ENCODE measurements at regions not wholly inside any gene's neighbourhood (a gene's known extent, or its start where the extent isn't known, plus 50 kb on each side); places are given as distances from the start of the nearest gene placed in this dataset.

DNA sequence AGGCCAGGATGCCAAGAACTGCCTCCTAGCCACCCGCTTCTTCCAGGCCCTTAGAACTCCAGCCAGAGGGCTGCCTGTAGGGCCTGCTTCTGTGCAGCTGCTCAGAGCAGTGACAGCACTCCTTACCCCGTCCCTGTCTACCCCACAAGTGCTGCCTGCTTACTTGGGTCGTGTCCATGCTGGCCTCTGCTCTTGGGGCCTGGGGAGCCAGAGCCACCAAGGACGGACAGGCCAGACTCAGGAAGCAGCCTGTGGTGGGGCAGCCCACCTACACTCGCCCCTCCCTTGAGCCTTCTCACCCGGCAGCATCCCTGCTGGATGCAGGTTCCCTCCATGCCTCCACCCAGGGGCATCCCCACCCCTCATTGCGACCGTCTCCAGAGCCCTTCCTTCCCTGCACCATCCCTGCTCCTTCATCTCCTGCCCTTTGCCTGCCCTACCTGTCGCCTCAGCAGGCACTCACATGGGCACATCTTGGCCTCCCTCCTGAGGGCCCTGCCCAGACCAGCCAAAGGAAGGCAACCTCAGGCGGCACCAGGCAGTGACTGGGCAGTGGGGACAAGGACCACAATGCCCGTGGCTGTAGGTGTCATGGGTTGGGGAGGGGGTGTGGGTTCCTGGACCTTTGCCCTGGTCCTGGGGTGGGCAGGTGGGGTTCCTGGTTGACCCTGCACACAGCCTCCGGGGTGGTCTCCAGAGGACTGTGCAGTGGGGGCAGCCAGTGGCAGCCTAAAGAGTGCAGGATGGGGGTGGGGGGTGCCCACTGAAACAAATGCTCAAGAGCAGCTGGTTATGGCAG is 78.0 kb upstream of the TNS3 start:
- Histone ChIP-seq H3K9me3 (ENCODE audit: control insufficient read depth, insufficient read depth, low read depth, low read length) (no peaks in the 10 kb centered on the region), H3K36me3 (ENCODE audit: control insufficient read depth, insufficient read depth, low read length) (no peaks in the 10 kb centered on the region), H3K27me3 (ENCODE audit: control insufficient read depth, insufficient read depth, low read length) (no peaks in the 10 kb centered on the region), H3K4me1 (ENCODE audit: control insufficient read depth, extremely low read depth, insufficient read depth, low read length) (no peaks in the 10 kb centered on the region), H3K79me2 (ENCODE audit: control insufficient read depth, insufficient read depth, low read length) (no peaks in the 10 kb centered on the region), H4K20me1 (ENCODE audit: control insufficient read depth, extremely low read depth, insufficient read depth, low read length) (no peaks in the 10 kb centered on the region), H3K27ac (ENCODE audit: insufficient read depth, low read length) (no peak overlapping the region), H3K9ac (ENCODE audit: insufficient read depth, low read length) (no peak overlapping the region), H2AFZ (ENCODE audit: low read length) (no peak overlapping the region), H3K4me2 (ENCODE audit: extremely low read depth, insufficient read depth, low read length) (no peak overlapping the region), H3K4me3 (replicated peaks in 1 of 4; ENCODE audit: control extremely low read depth in 1 of 4, insufficient read depth in 1 of 4, low read depth in 3 of 4, low read length in 4 of 4) (no peak overlapping the region)
- TF ChIP-seq, protein P1, sequence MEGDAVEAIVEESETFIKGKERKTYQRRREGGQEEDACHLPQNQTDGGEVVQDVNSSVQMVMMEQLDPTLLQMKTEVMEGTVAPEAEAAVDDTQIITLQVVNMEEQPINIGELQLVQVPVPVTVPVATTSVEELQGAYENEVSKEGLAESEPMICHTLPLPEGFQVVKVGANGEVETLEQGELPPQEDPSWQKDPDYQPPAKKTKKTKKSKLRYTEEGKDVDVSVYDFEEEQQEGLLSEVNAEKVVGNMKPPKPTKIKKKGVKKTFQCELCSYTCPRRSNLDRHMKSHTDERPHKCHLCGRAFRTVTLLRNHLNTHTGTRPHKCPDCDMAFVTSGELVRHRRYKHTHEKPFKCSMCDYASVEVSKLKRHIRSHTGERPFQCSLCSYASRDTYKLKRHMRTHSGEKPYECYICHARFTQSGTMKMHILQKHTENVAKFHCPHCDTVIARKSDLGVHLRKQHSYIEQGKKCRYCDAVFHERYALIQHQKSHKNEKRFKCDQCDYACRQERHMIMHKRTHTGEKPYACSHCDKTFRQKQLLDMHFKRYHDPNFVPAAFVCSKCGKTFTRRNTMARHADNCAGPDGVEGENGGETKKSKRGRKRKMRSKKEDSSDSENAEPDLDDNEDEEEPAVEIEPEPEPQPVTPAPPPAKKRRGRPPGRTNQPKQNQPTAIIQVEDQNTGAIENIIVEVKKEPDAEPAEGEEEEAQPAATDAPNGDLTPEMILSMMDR (conservative IDR thresholded peaks at IDR 0.05 in 1 of 2, IDR thresholded peaks at IDR 0.05 in 1 of 2; ENCODE audit: low read depth in 1 of 2, low read length in 2 of 2) = no peak
- no peak for TF ChIP-seq EZH2 (IDR thresholded peaks at IDR 0.05; ENCODE audit: low read length, missing control alignments)
- no peak for DNase-seq (ENCODE audit: low read depth in 2 of 2)

DNA sequence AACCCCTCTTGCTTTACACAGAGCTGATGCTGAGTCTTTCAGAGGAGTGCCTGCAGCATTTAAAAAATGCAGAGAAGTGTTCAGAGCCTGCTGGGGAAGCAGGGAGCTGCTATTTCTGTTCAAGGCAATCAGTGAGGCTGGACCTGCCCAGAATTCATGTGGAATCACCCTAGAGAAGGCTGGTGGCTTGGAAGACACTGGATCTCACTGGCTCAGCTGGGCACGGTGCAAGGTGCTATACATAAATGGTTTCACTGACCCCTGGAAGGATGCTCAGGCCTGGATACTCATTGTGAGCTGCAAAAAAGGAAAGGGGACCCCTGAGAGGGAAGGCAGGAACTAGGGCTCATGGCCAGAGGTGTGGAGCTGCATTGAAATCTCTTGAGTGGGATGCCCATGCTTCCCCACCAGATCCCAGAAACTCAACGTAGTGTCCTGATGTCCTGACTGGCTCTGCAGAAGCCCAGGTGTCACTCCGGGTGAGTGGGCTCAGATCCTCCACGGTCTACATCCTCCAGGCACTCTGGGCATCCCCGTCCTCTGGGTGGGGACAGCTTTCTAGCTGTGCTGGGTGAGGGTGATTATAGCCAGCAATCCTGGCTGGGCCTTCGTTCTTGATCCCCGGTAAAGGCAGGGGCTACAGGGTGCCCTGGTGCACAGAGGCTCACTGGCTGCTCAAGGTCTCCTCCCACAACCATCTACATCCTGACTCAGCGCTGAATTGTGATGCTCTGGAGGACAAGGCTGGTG is 77.2 kb upstream of the TNS3 start:
- no peak overlapping the region for H3K4me3 ChIP-seq (replicated peaks in 1 of 4; ENCODE audit: control extremely low read depth in 1 of 4, insufficient read depth in 1 of 4, low read depth in 3 of 4, low read length in 4 of 4)
- H3K79me2 ChIP-seq (ENCODE audit: control insufficient read depth, insufficient read depth, low read length) = no peaks in the 10 kb centered on the region
- H3K4me2 ChIP-seq (ENCODE audit: extremely low read depth, insufficient read depth, low read length) = no peak overlapping the region
- no peaks in the 10 kb centered on the region for H4K20me1 ChIP-seq (ENCODE audit: control insufficient read depth, extremely low read depth, insufficient read depth, low read length)
- no peak overlapping the region for H2AFZ ChIP-seq (ENCODE audit: low read length)
- TF ChIP-seq, protein P1 (conservative IDR thresholded peaks at IDR 0.05 in 1 of 2, IDR thresholded peaks at IDR 0.05 in 1 of 2; ENCODE audit: low read depth in 1 of 2, low read length in 2 of 2) = no peak
- TF ChIP-seq EZH2 (IDR thresholded peaks at IDR 0.05; ENCODE audit: low read length, missing control alignments) = no peak
- H3K36me3 ChIP-seq (ENCODE audit: control insufficient read depth, insufficient read depth, low read length) = no peaks in the 10 kb centered on the region
- H3K9me3 ChIP-seq (ENCODE audit: control insufficient read depth, insufficient read depth, low read depth, low read length) = no peaks in the 10 kb centered on the region
- H3K9ac ChIP-seq (ENCODE audit: insufficient read depth, low read length) = no peak overlapping the region
- H3K4me1 ChIP-seq (ENCODE audit: control insufficient read depth, extremely low read depth, insufficient read depth, low read length) = peaks cover 2% of the 10 kb centered on the region
- DNase-seq (ENCODE audit: low read depth in 2 of 2) = no peak
- no peak overlapping the region for H3K27ac ChIP-seq (ENCODE audit: insufficient read depth, low read length)
- no peaks in the 10 kb centered on the region for H3K27me3 ChIP-seq (ENCODE audit: control insufficient read depth, insufficient read depth, low read length)

DNA sequence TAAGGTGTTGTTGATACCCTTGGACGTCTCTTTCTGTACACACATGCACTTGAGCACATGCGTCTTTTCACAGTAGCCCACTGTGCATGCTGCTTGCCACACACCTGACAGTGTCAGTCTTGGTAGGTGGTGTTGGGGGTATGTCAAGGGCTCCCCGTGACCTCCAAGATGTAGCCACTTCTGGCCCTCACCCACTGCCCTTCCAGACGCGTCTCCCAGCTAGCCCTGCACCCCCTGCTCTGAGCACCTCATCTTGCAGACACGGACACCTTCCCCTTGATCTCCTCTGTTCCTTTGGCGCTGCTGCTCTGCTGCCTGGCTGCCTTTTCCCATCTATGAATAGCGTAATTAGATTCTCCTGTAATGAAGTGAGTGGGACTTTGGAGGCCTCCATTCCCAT is 75.2 kb upstream of the TNS3 start:
- Histone ChIP-seq H3K4me2 (ENCODE audit: extremely low read depth, insufficient read depth, low read length) (no peak overlapping the region), H3K4me1 (ENCODE audit: control insufficient read depth, extremely low read depth, insufficient read depth, low read length) (peaks cover 10% of the 10 kb centered on the region), H3K9me3 (ENCODE audit: control insufficient read depth, insufficient read depth, low read depth, low read length) (no peaks in the 10 kb centered on the region), H3K27ac (ENCODE audit: insufficient read depth, low read length) (no peak overlapping the region), H4K20me1 (ENCODE audit: control insufficient read depth, extremely low read depth, insufficient read depth, low read length) (no peaks in the 10 kb centered on the region), H3K36me3 (ENCODE audit: control insufficient read depth, insufficient read depth, low read length) (no peaks in the 10 kb centered on the region), H3K4me3 (replicated peaks in 1 of 4; ENCODE audit: control extremely low read depth in 1 of 4, insufficient read depth in 1 of 4, low read depth in 3 of 4, low read length in 4 of 4) (no peak overlapping the region), H3K27me3 (ENCODE audit: control insufficient read depth, insufficient read depth, low read length) (no peaks in the 10 kb centered on the region), H3K79me2 (ENCODE audit: control insufficient read depth, insufficient read depth, low read length) (no peaks in the 10 kb centered on the region), H3K9ac (ENCODE audit: insufficient read depth, low read length) (no peak overlapping the region), H2AFZ (ENCODE audit: low read length) (no peak overlapping the region)
- DNase-seq (ENCODE audit: low read depth in 2 of 2) = no peak
- TF ChIP-seq, protein P1 (conservative IDR thresholded peaks at IDR 0.05 in 1 of 2, IDR thresholded peaks at IDR 0.05 in 1 of 2; ENCODE audit: low read depth in 1 of 2, low read length in 2 of 2) = no peak
- no peak for TF ChIP-seq EZH2 (IDR thresholded peaks at IDR 0.05; ENCODE audit: low read length, missing control alignments)

Data from fibroblast of lung (primary cell).